GDM1 (cell line): ENCODE measurements at regions not wholly inside any gene's neighbourhood (a gene's known extent, or its start where the extent isn't known, plus 50 kb on each side); places are given as distances from the start of the nearest gene placed in this dataset.
A peak's percentile ranks its signal among the peaks of the same experiment; 100 is the strongest.
"Not testable (repeated sequence)": the region's sequence is repeated elsewhere in the genome, so short reads cannot be mapped to it uniquely, and the experiment has no call there.

Experiments
- DNase-seq: peaks from one replicate; lab custom pipeline; 2025; lab: John Stamatoyannopoulos, UW

DNA sequence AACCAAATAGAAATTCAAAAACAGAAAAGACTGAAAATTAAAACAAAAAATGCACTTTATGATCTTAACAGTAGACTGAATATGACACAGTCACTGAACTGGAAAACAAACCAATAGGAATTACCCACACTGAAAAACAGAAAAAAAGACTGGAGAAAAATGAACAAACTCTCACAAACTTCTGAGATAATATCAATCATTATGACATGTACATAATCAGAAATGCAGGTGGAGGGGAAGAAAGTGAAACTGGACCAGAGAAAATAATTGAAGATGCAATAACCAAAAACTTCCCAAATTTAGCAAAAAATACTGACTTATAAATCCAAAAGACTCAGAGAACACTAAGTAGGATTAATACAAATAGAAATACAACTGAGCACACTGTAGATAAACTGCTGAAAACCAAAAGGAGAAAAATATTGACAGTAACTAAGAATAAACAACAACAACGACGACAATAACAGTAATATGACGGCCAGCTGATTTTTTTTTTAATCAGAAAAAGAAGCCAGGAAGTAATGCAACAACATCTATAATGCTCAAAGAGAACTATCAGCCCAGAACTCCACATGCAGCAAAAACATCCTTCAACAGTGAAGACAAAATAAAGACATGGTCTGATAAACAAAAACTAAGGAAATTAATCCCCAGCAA is 108.1 kb downstream of the ZFAND4 start:
- DNase-seq, result no peak

GRCh38 chr10:45561952-45562351 is 110.6 kb downstream of the ZFAND4 start:
- DNase-seq, result no peak

DNA sequence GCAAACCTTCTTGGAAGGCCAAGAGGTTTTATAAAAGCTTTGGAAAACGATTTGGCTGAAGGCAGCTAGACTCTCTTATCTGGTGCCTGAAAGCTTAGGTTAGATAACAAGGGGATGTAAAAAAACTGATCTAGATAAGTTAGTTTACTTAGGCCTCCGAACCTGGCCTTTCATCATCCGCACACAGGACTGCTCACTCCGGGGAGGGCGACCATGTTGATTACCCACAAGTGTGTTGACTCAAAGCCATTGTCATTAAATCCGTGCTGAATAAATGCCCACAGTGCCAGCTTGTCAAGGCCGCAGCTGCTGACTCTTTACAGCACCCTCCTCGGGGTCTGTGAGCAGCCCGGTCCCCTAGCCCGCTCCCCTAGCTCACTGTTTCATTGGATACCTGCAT is 112.3 kb downstream of the ZFAND4 start:
- DNase-seq, result no peak

- DNase-seq, result no peak
Observed at GRCh38 chr10:45558425-45558824, 114.1 kb downstream of the ZFAND4 start.

DNA sequence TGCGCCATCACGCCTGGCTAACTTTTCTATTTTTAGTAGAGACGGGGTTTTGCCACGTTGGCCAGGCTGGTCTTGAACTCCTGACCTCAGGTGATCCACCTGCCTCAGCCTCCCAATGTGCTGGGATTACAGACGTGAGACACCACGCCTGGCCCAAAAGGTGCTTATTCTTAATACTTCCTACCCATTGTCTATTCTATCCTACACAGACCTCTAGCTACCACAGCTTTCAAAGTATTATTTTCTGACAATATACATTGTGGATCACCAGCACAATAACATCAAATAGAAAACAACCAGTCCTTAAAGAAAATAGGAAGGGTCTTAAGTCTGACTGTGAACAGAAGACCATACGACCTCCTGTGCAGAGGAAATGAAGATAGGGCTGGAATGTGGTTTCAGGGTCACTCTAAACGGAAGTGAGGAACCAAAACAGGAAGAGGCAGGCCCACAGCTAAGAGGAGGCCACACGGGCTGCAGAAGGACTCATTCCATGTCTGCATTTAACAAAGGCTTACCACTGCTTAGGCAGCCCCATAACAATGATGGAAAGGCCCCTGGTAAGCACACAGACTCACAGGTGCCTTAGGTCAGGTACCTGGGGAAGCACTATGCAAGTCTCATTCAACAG is 115.2 kb downstream of the ZFAND4 start:
- DNase-seq, result peak; percentile 84

- no peak for DNase-seq
Observed at GRCh38 chr10:45555795-45556194, 116.8 kb downstream of the ZFAND4 start.

- not testable (repeated sequence) for DNase-seq
Observed at GRCh38 chr10:45555332-45555731, 117.2 kb downstream of the ZFAND4 start.

DNA sequence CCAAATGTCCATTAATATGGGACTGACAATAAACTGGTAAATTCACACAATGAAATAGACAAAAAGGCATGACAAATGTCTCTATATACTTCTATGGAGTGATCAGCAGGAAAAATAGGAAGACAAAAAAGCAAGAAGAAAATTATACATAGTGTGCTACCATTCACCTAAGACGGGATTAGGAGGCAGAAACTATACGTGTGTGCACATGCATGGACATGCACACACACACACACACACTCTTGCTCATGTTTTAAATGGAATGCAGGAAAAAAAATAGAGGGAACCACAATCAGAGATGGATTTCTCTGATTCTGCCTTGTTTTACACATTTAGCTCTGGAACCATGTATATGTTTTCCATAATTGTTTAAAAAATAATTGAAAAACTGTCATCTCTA is 119.0 kb downstream of the ZFAND4 start:
- no peak for DNase-seq

DNA sequence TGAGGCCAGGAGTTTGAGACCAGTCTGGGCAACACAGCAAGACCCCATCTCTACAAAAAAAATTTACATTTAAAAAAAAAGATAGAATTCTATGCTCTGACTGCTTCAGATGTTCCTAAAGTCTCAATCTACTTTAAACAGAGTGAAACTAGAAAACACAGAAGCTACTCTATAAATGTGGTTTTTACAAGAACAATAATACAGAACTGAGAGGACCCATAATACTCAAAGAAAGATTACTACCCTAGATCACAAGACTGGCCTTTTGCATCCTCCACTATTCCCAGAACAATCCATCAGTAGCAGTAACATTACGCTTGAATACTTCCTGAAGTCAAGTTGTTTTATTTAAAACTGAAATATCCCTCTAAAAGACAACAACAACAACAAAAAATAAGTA is 119.4 kb downstream of the ZFAND4 start:
- DNase-seq, result no peak

DNA sequence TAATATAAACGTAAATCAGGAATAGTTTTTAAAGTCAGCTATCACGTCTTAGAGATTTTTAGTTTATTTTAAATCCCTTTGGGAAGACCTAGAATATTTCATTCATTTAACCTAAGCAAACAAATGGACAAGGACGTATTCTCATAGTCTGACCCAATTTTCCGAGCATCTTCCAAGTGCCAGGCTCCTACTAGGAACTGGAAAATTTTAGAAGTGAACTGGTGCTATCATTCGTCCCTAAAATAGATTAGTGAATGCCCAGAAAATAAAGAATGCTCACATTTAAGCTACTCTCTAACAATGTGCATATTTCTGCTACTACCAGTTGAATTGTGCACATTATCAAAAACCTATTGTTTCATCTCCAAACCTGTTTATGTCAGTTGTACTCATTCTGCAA is 120.1 kb downstream of the ZFAND4 start:
- no peak for DNase-seq

GRCh38 chr10:45550903-45551786 is 121.4 kb downstream of the ZFAND4 start:
- DNase-seq, result no peak

DNA sequence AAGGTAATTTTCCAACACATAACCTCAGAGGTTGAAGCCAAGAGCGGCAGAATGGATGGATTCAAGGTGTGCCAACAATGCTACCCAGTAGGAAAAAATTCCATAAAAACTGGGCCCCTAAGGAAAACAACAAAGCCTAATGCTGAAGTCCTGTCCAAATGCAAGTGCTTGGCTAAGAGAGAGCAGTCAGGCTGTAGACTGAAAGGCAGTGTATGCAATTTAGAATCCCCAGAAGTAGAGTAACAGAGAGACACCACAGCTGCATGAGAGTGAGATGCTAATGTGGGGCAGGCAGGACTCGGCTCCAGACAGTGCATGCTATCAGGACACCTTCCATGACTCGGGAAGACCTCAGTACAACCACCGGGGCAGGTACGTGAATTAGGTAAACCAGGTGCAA is 124.5 kb downstream of the ZFAND4 start:
- DNase-seq, result no peak

- DNase-seq, result no peak
Observed at GRCh38 chr10:45547207-45547606, 125.4 kb downstream of the ZFAND4 start.

DNA sequence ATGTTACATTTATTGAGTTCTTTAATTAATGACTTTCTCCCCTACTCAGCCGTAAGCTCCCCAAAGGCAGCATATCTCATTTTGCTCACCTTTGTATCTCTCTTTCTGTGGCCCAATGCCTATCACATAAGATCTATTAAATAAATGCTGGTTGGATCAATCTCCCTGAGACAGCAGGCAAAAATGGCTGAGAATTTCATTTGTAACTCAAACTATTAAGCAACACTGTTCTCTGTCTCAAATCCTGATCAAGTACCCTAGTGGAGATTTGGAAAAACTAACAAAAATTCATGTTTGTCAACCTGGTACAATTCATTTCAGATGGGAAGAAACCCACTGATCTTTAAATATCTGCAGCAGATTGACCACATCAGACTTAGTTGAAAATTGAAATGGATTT is 127.4 kb downstream of the ZFAND4 start:
- DNase-seq, result no peak

- DNase-seq, result no peak
Observed at GRCh38 chr10:45544191-45544590, 128.4 kb downstream of the ZFAND4 start.

DNA sequence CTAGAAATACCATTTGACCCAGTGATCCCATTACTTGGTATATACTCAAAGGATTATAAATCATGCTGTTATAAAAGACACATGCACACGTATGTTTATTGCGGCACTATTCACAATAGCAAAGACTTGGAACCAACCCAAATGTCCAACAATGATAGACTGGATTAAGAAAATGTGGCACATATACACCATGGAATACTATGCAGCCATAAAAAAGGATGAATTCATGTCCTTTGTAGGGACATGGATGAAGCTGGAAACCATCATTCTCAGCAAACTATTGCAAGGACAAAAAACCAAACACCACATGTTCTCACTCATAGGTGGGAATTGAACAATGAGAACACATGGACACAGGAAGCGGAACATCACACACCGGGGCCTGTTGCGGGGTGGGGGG is 131.5 kb downstream of the ZFAND4 start:
- not testable (repeated sequence) for DNase-seq

- not testable (repeated sequence) for DNase-seq
Observed at GRCh38 chr10:45540589-45540988, 132.0 kb downstream of the ZFAND4 start.

GRCh38 chr10:45539569-45539968 is 133.0 kb downstream of the ZFAND4 start:
- DNase-seq, result not testable (repeated sequence)

DNA sequence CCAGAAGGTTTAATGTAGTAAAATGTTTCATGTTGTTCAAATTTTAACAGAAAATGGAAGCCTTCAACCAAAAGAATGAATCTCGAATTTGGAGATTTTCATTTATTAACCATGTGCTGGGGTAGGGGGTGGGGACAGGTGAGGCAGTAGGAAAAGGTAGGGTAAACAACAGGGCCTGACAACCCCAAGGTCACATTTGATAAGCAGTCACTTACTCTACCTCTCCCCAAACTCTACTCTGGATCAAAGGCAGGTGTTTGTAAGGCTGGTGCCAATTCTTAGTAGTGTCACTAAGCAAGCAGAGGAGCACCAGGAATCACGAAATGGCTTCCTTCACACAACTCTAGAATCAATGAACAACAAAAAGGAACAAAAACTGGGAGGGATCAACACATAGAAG is 138.0 kb downstream of the ZFAND4 start:
- DNase-seq, result no peak

- peak; percentile 25 for DNase-seq
Observed at GRCh38 chr10:45532480-45532879, 140.1 kb downstream of the ZFAND4 start.

DNA sequence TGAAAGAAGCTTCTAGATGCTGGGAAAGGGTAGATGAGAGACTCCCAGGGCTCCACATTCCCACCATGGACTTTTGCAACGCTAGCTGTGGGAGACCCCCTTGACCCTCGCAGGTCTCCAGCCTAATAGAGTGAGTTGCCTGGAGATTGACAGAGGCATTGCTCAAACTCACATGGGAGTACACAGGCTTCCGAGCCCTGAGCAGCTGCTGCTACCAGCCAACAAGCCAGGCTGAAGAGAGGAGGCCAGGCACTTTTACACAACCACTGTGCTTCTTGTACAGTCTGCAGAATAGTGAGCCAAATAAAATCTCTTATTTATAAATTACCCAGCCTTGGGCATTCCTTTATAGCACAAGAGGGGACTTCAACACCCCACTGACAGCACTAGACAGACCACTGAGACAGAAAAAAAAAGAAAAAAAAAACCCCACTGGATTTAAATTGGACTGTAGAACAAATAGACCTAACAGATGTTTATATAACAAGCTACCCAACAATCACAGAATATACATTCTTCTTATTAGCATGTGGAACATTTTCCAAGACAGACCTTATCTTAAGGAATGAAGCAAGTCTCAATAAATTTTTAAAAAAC is 146.2 kb downstream of the ZFAND4 start:
- no peak for DNase-seq

- DNase-seq, result no peak
Observed at GRCh38 chr10:45520476-45520875, 146.5 kb downstream of the ALOX5 start.

GRCh38 chr10:45518741-45519140 is 144.7 kb downstream of the ALOX5 start:
- DNase-seq, result no peak
